ENCODE measurements at regions not wholly inside any gene's neighbourhood (a gene's known extent, or its start where the extent isn't known, plus 50 kb on each side); places are given as distances from the start of the nearest gene placed in this dataset.

- no peak for DNase-seq
These were observed 65.9 kb upstream of the MANEA start for GRCh38 chr6:95511404-95511803.

DNA sequence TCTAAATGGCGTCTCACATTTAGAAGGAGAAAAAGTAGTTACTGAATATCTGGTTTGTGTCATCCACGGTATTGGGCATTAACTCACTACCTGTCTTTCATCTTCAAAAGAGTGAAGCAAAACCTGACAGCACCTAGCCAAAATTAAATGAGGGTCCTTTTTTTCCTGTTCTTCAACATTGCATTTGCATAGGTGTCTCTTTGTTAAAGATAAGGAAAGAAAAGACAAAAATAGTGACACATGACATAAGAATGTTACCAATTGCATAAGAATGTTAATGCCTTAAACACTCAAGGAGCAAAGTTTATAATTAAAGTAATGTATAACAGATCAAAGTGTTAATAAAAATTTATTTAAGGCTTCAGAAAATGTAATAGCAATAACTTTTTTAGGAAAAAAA, 61.4 kb upstream of the MANEA start:
- DNase-seq: no peak

GRCh38 chr6:95517004-95517403, 60.3 kb upstream of the MANEA start:
- no peak for DNase-seq

DNA sequence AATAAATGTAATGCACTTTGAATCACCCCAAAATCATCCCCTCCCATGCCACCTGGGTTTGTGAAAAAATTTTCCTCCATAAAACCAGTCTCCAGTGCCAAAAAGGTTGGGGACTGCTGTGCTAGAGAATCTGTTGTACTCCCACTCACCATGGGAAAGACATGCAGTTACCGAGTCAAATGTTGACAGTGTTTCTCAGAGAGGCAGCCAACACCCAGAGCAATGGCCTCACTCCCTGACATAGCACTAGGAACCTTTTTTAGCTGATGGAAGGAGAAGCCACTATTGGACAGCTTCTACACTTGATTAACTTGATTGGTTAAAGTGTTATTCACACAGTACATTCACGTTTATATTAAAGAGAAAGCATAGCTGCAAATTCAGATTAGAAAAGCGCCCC, 59.8 kb upstream of the MANEA start:
- no peak for DNase-seq

- no peak for DNase-seq
These were observed 58.6 kb upstream of the MANEA start for GRCh38 chr6:95518630-95519227.

DNA sequence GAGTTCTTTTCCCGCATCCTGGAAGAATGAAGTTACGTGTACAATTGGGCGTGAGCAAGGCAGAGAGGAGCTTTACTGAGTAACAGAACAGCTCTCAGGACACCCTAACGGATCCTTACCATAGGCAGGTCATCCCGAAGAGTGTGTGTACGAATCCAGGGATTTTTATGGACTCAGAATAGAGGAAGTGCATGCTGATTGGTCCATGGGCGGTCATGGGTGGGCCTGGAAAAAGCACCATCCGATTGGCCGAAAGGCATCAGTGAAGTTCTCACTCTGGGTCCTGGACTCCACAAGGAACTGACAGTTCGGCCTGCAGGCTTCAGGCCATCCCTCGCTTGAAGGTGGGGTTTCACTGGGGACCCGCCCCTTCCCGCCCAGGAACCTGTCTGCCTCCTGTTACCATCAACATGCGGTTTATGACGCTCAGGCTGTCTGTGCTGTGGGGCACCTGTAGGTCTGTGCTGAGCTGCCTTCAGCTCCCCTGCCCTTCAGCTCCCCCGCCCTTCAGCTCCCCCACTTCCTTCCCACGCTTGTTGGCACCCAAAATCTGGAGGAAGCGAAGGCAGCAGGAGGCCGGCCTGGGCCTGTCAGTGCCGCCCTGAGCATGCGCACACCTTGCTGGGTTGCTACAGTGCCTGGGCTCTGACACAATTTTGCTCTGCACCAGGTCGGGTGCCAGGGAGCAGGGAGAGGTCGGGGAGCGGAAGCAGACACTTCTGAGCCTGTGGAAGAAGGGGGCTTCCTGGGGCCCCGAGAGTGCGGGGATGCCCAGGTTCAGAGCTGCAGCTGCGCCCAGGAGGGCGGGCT, 57.9 kb upstream of the MANEA start:
- DNase-seq: no peak

- no peak for DNase-seq
These were observed 56.2 kb upstream of the MANEA start for GRCh38 chr6:95521181-95521580.

Data from HCEC 1CT (cell line).